Activated CD8-positive, alpha-beta T cell treated with anti-CD3 and anti-CD28 coated beads, Interleukin-2, amount 10 ng/mL, durations not matched to agents 7 days and 5 days (primary cell): ENCODE measurements at regions not wholly inside any gene's neighbourhood (a gene's known extent, or its start where the extent isn't known, plus 50 kb on each side); places are given as distances from the start of the nearest gene placed in this dataset.

Experiments used
- ATAC-seq: fragments of 150-1000 bp; cut with Tn5 transposase; one replicate; pipeline ENCODE4 v1.10.0; 2021; ENCODE audit warnings: moderate library complexity
- CTCF ChIA-PET: fragments of 350-600 bp; sonication (Branson Sonifier 250); formaldehyde crosslinking; loops from one replicate; lab custom pipeline; 2021; ENCODE audit warnings: antibody characterized with exemption; lab: Charles Lee
- POLR2A ChIA-PET: fragments of 350-600 bp; sonication (Branson Sonifier 250); formaldehyde crosslinking; loops from one replicate; lab custom pipeline; 2021; ENCODE audit warnings: antibody characterized with exemption; lab: Charles Lee
- DNase-seq: peaks from one replicate; pipeline ENCODE4 v3.0.0-alpha.2; 2020
- H3K27ac Mint-ChIP-seq: one replicate; pipeline ENCODE4 v1.8.0; 2021; ENCODE audit warnings: mild to moderate bottlenecking, mixed read lengths
- H3K27me3 Mint-ChIP-seq: one replicate; pipeline ENCODE4 v1.8.0; 2021; ENCODE audit warnings: low read depth, mixed read lengths
- H3K36me3 Mint-ChIP-seq: one replicate; pipeline ENCODE4 v1.8.0; 2021; ENCODE audit warnings: low read depth, mixed read lengths
- H3K4me1 Mint-ChIP-seq: one replicate; pipeline ENCODE4 v1.8.0; 2021; ENCODE audit warnings: low read depth, mixed read lengths
- H3K4me3 Mint-ChIP-seq: one replicate; pipeline ENCODE4 v1.8.0; 2021; ENCODE audit warnings: mild to moderate bottlenecking, mixed read lengths
- H3K9me3 Mint-ChIP-seq: one replicate; pipeline ENCODE4 v1.8.0; 2022; ENCODE audit warnings: mixed read lengths; ENCODE audit not compliant: insufficient read depth

GRCh38 chr5:51731421-51732029 is 348.3 kb downstream of the ISL1 start:
- H3K4me3 Mint-ChIP-seq: no peak overlapping the region

GRCh38 chr5:51732304-51732703 is 349.1 kb downstream of the ISL1 start:
- H3K4me3 Mint-ChIP-seq: no peak overlapping the region

More at GRCh38 chr5:51731421-51732029, 348.3 kb downstream of the ISL1 start:
- Mint-ChIP-seq H3K4me1 (no peaks in the 10 kb centered on the region), H3K36me3 (no peaks in the 10 kb centered on the region), H3K27ac (no peak overlapping the region), H3K27me3 (no peaks in the 10 kb centered on the region), H3K9me3 (no peaks in the 10 kb centered on the region)
- CTCF ChIA-PET: no interaction called here
- DNase-seq (no peak), ATAC-seq (no peak)
- POLR2A ChIA-PET: no interaction called here

GRCh38 chr5:51734677-51735076 is 351.4 kb downstream of the ISL1 start:
- Mint-ChIP-seq H3K4me3 (no peak overlapping the region), H3K4me1 (no peaks in the 10 kb centered on the region), H3K27me3 (no peaks in the 10 kb centered on the region), H3K27ac (no peak overlapping the region), H3K36me3 (no peaks in the 10 kb centered on the region), H3K9me3 (no peaks in the 10 kb centered on the region)
- POLR2A ChIA-PET: no interaction called here
- ATAC-seq: no peak
- no peak for DNase-seq
- CTCF ChIA-PET: no interaction called here

More at GRCh38 chr5:51732304-51732703, 349.1 kb downstream of the ISL1 start:
- ChIA-PET POLR2A (no interaction called here), CTCF (no interaction called here)
- no peaks in the 10 kb centered on the region for H3K27me3 Mint-ChIP-seq
- ATAC-seq (no peak), DNase-seq (no peak)
- no peaks in the 10 kb centered on the region for H3K4me1 Mint-ChIP-seq
- H3K9me3 Mint-ChIP-seq: no peaks in the 10 kb centered on the region
- H3K36me3 Mint-ChIP-seq: no peaks in the 10 kb centered on the region
- H3K27ac Mint-ChIP-seq: no peak overlapping the region

GRCh38 chr5:51746023-51746422 is 362.8 kb downstream of the ISL1 start:
- POLR2A ChIA-PET: no interaction called here
- H3K4me3 Mint-ChIP-seq: no peak overlapping the region
- H3K27ac Mint-ChIP-seq: no peak overlapping the region
- ATAC-seq (no peak), DNase-seq (no peak)
- H3K9me3 Mint-ChIP-seq: peaks cover 16% of the 10 kb centered on the region
- CTCF ChIA-PET: no interaction called here
- H3K27me3 Mint-ChIP-seq: no peaks in the 10 kb centered on the region
- H3K4me1 Mint-ChIP-seq: no peaks in the 10 kb centered on the region
- H3K36me3 Mint-ChIP-seq: no peaks in the 10 kb centered on the region

- no peak overlapping the region for H3K27ac Mint-ChIP-seq
- H3K36me3 Mint-ChIP-seq: no peaks in the 10 kb centered on the region
- POLR2A ChIA-PET: no interaction called here
- no peaks in the 10 kb centered on the region for H3K27me3 Mint-ChIP-seq
- peaks cover 10% of the 10 kb centered on the region for H3K9me3 Mint-ChIP-seq
- no peaks in the 10 kb centered on the region for H3K4me1 Mint-ChIP-seq
- DNase-seq: no peak
- ATAC-seq: no peak
- no peak overlapping the region for H3K4me3 Mint-ChIP-seq
- CTCF ChIA-PET: no interaction called here
Observed at GRCh38 chr5:51748647-51749046, 365.4 kb downstream of the ISL1 start.
